ENCODE measurements at regions not wholly inside any gene's neighbourhood (a gene's known extent, or its start where the extent isn't known, plus 50 kb on each side); places are given as distances from the start of the nearest gene placed in this dataset.
"Not testable (repeated sequence)": the region's sequence is repeated elsewhere in the genome, so short reads cannot be mapped to it uniquely, and the experiment has no call there.

DNA sequence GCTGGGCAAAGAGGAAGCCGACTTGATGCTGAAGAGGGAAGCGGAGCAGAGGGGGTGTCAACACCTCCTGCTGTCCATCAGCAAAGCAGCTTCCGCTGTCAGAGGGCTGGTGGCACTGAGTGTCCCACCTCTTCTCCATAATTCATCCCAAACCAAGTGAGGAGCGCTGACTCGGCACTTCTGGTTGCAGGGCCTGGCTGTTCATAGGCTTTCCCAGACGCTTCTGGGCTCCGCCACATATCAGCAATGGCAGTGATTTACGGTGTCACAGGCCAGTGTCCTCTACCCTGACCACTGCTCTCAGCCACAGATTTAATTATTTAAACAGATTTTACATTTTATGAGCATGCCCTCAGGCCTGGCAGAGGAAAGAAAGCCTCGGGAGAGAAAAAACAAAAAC, 70.1 kb upstream of the TENM4 start:
- Histone ChIP-seq H3K9me3 (ENCODE audit: control insufficient read depth in 3 of 3, low read length in 3 of 3) (peaks cover 0 to 8% (median 6%) of the 10 kb centered on the region in 3 donors), H3K27me3 (ENCODE audit: control insufficient read depth in 3 of 3, insufficient read depth in 3 of 3, low read length in 3 of 3) (peaks cover 0 to 7% (median 2%) of the 10 kb centered on the region in 3 donors), H3K4me1 (ENCODE audit: control insufficient read depth in 3 of 3, insufficient read depth in 3 of 3, low read length in 3 of 3) (no peaks in the 10 kb centered on the region), H3K4me3 (ENCODE audit: low read length in 3 of 3) (no peak overlapping the region), H3K27ac (ENCODE audit: low read depth, low read length) (no peak overlapping the region), H3K9ac (ENCODE audit: low read depth in 1 of 3, low read length in 3 of 3) (no peak overlapping the region), H3K36me3 (ENCODE audit: control insufficient read depth in 3 of 3, insufficient read depth in 3 of 3, low read length in 3 of 3) (no peaks in the 10 kb centered on the region)

DNA sequence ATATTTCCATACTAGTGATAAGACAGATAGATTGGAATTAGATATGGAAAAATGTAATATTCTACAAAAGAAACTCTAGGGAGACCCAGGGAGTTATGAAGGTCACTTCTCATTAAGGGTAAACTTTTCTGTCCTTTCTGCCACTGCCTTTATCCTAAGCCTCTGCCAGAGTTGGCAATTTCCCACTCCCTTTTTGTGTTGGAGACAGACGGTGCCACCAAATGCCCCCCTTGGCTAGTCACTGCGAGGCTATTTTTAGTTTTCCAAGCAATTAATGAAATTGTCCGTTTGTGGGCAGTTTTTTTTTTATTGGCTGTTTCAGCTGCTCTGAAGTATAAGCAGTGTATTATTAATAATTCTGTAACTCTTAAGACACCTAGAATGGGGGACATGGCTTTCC, 67.6 kb upstream of the TENM4 start:
- H3K9me3 ChIP-seq (ENCODE audit: control insufficient read depth in 3 of 3, low read length in 3 of 3), result no peaks in the 10 kb centered on the region
- H3K9ac ChIP-seq (ENCODE audit: low read depth in 1 of 3, low read length in 3 of 3), result no peak overlapping the region
- H3K36me3 ChIP-seq (ENCODE audit: control insufficient read depth in 3 of 3, insufficient read depth in 3 of 3, low read length in 3 of 3), result no peaks in the 10 kb centered on the region
- no peak overlapping the region for H3K4me3 ChIP-seq (ENCODE audit: low read length in 3 of 3)
- peaks cover 0 to 3% (median 2%) of the 10 kb centered on the region in 3 donors for H3K27me3 ChIP-seq (ENCODE audit: control insufficient read depth in 3 of 3, insufficient read depth in 3 of 3, low read length in 3 of 3)
- peaks cover under 1 to 6% (median 4%) of the 10 kb centered on the region in 3 donors for H3K4me1 ChIP-seq (ENCODE audit: control insufficient read depth in 3 of 3, insufficient read depth in 3 of 3, low read length in 3 of 3)
- H3K27ac ChIP-seq (ENCODE audit: low read depth, low read length), result no peak overlapping the region

DNA sequence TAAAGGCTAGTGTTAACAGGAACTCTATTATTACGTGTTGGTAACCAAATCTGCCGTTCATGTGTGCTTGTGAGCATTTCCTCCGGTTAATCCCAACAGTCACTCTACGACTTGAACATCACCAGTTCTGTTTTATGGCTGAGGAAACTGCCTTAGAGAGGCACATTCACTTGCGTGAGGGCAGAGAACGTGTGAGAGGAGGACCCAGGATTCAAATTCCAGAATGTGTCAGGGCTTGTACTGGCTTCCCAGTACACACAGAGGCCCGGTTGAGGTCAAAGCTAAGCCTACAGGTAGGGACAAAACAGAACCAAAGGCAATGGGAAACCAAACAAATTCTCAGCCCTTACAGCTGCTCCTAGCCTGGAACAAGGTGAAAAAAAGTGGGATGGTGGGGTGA, 66.9 kb upstream of the TENM4 start:
- H3K4me3 ChIP-seq (ENCODE audit: low read length in 3 of 3), result no peak overlapping the region
- peaks cover 0 to 3% (median 2%) of the 10 kb centered on the region in 3 donors for H3K27me3 ChIP-seq (ENCODE audit: control insufficient read depth in 3 of 3, insufficient read depth in 3 of 3, low read length in 3 of 3)
- no peaks in the 10 kb centered on the region for H3K9me3 ChIP-seq (ENCODE audit: control insufficient read depth in 3 of 3, low read length in 3 of 3)
- peaks cover 8 to 12% (median 11%) of the 10 kb centered on the region in 3 donors for H3K4me1 ChIP-seq (ENCODE audit: control insufficient read depth in 3 of 3, insufficient read depth in 3 of 3, low read length in 3 of 3)
- H3K36me3 ChIP-seq (ENCODE audit: control insufficient read depth in 3 of 3, insufficient read depth in 3 of 3, low read length in 3 of 3), result no peaks in the 10 kb centered on the region
- no peak overlapping the region for H3K27ac ChIP-seq (ENCODE audit: low read depth, low read length)
- no peak overlapping the region for H3K9ac ChIP-seq (ENCODE audit: low read depth in 1 of 3, low read length in 3 of 3)

DNA sequence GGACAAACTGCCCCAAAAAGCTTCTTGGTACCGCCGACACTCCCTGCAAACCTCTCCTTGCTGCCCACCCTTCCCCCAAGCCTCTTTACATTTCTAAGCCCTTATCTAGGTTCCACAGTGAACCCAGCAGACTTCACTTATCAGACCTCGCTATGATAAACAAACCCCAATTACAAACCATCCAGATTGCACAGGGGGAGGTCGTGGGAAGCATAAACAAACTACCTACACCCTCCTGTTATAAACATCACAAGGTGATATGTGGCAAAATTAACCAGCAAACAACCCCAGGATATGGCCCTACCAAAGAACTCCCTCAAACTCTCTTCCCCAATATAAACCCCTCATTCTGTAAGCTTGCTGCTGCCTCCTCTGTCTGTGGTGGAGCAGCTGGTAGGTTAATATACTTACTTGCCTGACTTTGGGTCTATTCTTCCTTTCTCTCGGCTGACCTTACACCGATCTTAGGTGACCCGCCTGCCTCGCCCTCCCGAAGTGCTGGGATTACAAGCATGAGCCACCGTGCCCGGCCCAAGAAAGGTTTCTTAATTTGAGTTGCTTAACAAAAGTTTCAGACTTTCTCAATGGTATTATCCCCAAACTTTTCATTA, 66.0 kb upstream of the TENM4 start:
- H3K27ac ChIP-seq (ENCODE audit: low read depth, low read length), result no peak overlapping the region
- no peaks in the 10 kb centered on the region for H3K36me3 ChIP-seq (ENCODE audit: control insufficient read depth in 3 of 3, insufficient read depth in 3 of 3, low read length in 3 of 3)
- no peak overlapping the region for H3K9ac ChIP-seq (ENCODE audit: low read depth in 1 of 3, low read length in 3 of 3)
- H3K9me3 ChIP-seq (ENCODE audit: control insufficient read depth in 3 of 3, low read length in 3 of 3), result no peaks in the 10 kb centered on the region
- H3K4me1 ChIP-seq (ENCODE audit: control insufficient read depth in 3 of 3, insufficient read depth in 3 of 3, low read length in 3 of 3), result peaks cover 10 to 12% (median 11%) of the 10 kb centered on the region in 3 donors
- H3K4me3 ChIP-seq (ENCODE audit: low read length in 3 of 3), result no peak overlapping the region
- H3K27me3 ChIP-seq (ENCODE audit: control insufficient read depth in 3 of 3, insufficient read depth in 3 of 3, low read length in 3 of 3), result peaks cover 0 to 3% (median 2%) of the 10 kb centered on the region in 3 donors

DNA sequence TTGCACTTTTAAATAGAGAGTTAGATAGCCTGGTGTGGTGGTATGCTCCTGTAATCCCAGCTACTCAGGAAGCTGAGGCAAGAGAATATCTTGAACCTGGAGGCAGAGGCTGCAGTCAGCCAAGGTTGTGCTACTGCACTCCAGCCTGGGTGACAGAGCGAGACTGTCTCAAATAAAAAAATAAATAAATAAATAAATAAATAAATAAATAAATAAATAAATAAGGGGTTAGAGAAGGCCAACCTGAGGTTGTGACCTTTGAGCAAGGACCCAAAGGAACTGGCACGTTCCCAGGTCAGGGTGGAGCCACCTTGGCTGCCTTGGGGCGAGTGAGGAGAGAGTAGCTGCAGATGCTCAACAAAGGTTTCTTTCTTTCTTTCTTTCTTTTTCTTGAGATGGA, 65.3 kb upstream of the TENM4 start:
- H3K9ac ChIP-seq (ENCODE audit: low read depth in 1 of 3, low read length in 3 of 3), result no peak overlapping the region
- peaks cover 0 to 3% (median 2%) of the 10 kb centered on the region in 3 donors for H3K27me3 ChIP-seq (ENCODE audit: control insufficient read depth in 3 of 3, insufficient read depth in 3 of 3, low read length in 3 of 3)
- H3K36me3 ChIP-seq (ENCODE audit: control insufficient read depth in 3 of 3, insufficient read depth in 3 of 3, low read length in 3 of 3), result no peaks in the 10 kb centered on the region
- no peak overlapping the region for H3K27ac ChIP-seq (ENCODE audit: low read depth, low read length)
- H3K4me1 ChIP-seq (ENCODE audit: control insufficient read depth in 3 of 3, insufficient read depth in 3 of 3, low read length in 3 of 3), result peaks cover 10 to 12% (median 11%) of the 10 kb centered on the region in 3 donors
- H3K9me3 ChIP-seq (ENCODE audit: control insufficient read depth in 3 of 3, low read length in 3 of 3), result no peaks in the 10 kb centered on the region
- H3K4me3 ChIP-seq (ENCODE audit: low read length in 3 of 3), result no peak overlapping the region

DNA sequence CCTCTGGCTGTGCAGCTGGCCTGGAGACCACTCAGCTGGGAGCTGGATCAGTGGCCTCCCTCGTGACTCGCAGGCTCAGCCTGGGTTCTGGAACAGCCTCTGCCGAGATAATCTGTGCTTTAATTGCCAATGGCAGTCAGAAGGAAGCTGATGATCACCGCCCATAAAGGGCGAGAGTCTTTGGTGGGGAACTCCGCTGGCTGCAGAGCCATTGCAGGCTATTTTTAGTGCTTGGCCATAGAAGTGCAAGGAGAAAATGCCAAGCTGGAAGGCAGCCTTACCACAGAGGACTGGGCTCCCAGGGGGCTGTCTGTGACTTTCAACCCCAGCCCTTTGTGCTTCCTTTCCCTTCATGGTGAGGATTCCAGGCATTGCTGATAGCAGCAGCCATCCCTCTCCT, 62.2 kb upstream of the TENM4 start:
- H3K36me3 ChIP-seq (ENCODE audit: control insufficient read depth in 3 of 3, insufficient read depth in 3 of 3, low read length in 3 of 3), result no peaks in the 10 kb centered on the region
- peaks cover 0 to 3% (median 2%) of the 10 kb centered on the region in 3 donors for H3K27me3 ChIP-seq (ENCODE audit: control insufficient read depth in 3 of 3, insufficient read depth in 3 of 3, low read length in 3 of 3)
- no peak overlapping the region for H3K27ac ChIP-seq (ENCODE audit: low read depth, low read length)
- peaks cover 10 to 12% (median 11%) of the 10 kb centered on the region in 3 donors for H3K4me1 ChIP-seq (ENCODE audit: control insufficient read depth in 3 of 3, insufficient read depth in 3 of 3, low read length in 3 of 3)
- peak overlapping the region in 2 of 3 donors; percentile 33 for H3K9ac ChIP-seq (ENCODE audit: low read depth in 1 of 3, low read length in 3 of 3)
- peak overlapping the region in 1 of 3 donors; percentile 38 for H3K4me3 ChIP-seq (ENCODE audit: low read length in 3 of 3)
- H3K9me3 ChIP-seq (ENCODE audit: control insufficient read depth in 3 of 3, low read length in 3 of 3), result peaks cover 0 to 4% (median 0%) of the 10 kb centered on the region in 3 donors

DNA sequence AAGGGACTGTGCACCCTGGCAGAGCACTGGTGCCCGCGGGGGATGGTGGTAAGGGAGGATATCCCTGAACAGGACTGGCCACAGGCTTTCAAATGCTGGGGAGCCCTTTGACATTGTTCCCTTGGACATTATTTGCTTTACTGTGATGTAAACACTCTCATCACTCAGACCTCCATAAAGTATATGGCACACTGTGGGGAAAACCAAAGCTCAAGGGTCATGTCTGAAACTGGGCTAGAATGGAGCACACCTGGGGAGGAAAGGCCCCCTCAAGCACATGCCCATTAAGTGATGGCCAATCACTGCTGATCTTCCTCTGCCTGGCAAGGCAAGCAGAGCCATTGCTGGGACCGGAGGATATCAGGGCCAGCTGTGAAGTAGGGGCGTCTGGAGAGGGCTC, 60.9 kb upstream of the TENM4 start:
- Histone ChIP-seq H3K27ac (ENCODE audit: low read depth, low read length) (no peak overlapping the region), H3K36me3 (ENCODE audit: control insufficient read depth in 3 of 3, insufficient read depth in 3 of 3, low read length in 3 of 3) (no peaks in the 10 kb centered on the region), H3K9me3 (ENCODE audit: control insufficient read depth in 3 of 3, low read length in 3 of 3) (peaks cover 0 to 5% (median 3%) of the 10 kb centered on the region in 3 donors), H3K4me1 (ENCODE audit: control insufficient read depth in 3 of 3, insufficient read depth in 3 of 3, low read length in 3 of 3) (peaks cover 10 to 12% (median 11%) of the 10 kb centered on the region in 3 donors), H3K4me3 (ENCODE audit: low read length in 3 of 3) (no peak overlapping the region), H3K27me3 (ENCODE audit: control insufficient read depth in 3 of 3, insufficient read depth in 3 of 3, low read length in 3 of 3) (no peaks in the 10 kb centered on the region), H3K9ac (ENCODE audit: low read depth in 1 of 3, low read length in 3 of 3) (no peak overlapping the region)

DNA sequence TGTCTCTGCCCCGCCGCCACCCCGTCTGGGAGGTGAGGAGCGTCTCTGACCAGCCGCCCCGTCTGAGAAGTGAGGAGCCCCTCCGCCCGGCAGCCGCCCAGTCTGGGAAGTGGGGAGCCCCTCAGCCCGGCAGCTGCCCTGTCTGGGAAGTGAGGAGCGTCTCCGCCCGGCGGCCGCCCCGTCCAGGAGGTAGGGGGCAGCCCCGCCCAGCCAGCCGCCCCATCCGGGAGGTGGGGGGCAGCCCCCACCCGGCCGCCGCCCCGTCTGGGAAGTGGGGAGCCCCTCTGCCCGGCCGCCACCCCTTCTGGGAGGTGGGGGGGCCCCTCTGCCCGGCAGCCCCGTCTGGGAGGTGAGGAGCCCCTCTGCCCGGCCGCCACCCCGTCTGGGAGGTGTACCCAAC, 59.1 kb upstream of the TENM4 start:
- not testable (repeated sequence) for H3K27ac ChIP-seq (ENCODE audit: low read depth, low read length); H3K9me3 ChIP-seq (ENCODE audit: control insufficient read depth in 3 of 3, low read length in 3 of 3); H3K36me3 ChIP-seq (ENCODE audit: control insufficient read depth in 3 of 3, insufficient read depth in 3 of 3, low read length in 3 of 3); H3K9ac ChIP-seq (ENCODE audit: low read depth in 1 of 3, low read length in 3 of 3); H3K4me3 ChIP-seq (ENCODE audit: low read length in 3 of 3); H3K27me3 ChIP-seq (ENCODE audit: control insufficient read depth in 3 of 3, insufficient read depth in 3 of 3, low read length in 3 of 3)
- peaks cover 10 to 12% (median 11%) of the 10 kb centered on the region in 3 donors for H3K4me1 ChIP-seq (ENCODE audit: control insufficient read depth in 3 of 3, insufficient read depth in 3 of 3, low read length in 3 of 3)

DNA sequence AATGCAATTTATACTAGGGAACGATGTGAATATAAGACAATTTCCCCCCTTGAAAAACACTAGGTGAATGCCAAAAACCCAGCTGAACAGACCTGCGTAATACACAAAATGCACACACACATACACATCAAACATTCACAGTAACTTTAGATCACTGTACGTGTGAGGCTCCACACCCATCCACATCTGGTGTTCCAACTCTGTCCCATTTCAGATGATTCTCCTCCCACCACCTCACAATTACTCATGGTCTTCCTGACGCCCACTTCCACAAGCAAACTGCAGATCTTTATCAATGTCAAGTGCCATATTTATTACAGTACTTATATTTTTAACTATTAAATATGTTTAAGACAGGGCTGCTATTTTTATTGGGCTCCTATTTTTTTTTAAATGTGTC, 57.8 kb upstream of the TENM4 start:
- Histone ChIP-seq H3K4me3 (ENCODE audit: low read length in 3 of 3) (no peak overlapping the region), H3K36me3 (ENCODE audit: control insufficient read depth in 3 of 3, insufficient read depth in 3 of 3, low read length in 3 of 3) (no peaks in the 10 kb centered on the region), H3K4me1 (ENCODE audit: control insufficient read depth in 3 of 3, insufficient read depth in 3 of 3, low read length in 3 of 3) (peaks cover 8 to 10% (median 8%) of the 10 kb centered on the region in 3 donors), H3K9ac (ENCODE audit: low read depth in 1 of 3, low read length in 3 of 3) (no peak overlapping the region), H3K9me3 (ENCODE audit: control insufficient read depth in 3 of 3, low read length in 3 of 3) (peaks cover 0 to 5% (median 3%) of the 10 kb centered on the region in 3 donors), H3K27ac (ENCODE audit: low read depth, low read length) (no peak overlapping the region), H3K27me3 (ENCODE audit: control insufficient read depth in 3 of 3, insufficient read depth in 3 of 3, low read length in 3 of 3) (peaks cover 0 to 4% (median 0%) of the 10 kb centered on the region in 3 donors)

DNA sequence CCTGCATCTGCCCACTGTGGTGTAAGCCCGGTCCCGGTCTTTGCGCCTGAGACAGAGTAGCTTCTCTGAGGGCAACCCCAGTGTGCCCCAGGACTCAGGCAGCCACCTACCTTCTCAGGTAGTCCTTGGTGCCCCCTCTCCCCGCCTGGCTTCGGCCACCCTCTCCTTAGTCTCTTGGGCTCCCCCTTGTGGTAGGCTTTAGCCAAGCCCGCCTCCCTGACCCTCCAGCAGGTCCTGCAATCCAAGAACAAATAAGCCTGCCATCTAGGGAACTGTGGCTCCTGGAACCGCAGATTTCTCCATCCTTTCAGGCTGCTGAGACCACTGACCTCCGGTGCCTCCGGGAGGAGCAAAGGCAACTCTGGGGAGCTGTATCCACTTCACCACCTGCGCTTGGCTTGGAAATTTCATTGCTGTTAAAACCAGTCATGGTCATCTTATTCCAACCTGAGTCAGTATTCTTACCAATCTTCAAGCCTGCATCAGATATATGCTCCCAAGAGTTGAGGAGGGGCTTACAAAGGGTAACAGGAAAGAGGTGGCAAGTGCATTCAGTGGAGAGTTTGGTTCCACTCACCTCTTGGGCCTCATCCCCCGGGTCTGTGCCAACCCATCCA, 52.8 kb upstream of the TENM4 start:
- Histone ChIP-seq H3K4me1 (ENCODE audit: control insufficient read depth in 3 of 3, insufficient read depth in 3 of 3, low read length in 3 of 3) (no peaks in the 10 kb centered on the region), H3K36me3 (ENCODE audit: control insufficient read depth in 3 of 3, insufficient read depth in 3 of 3, low read length in 3 of 3) (no peaks in the 10 kb centered on the region), H3K4me3 (ENCODE audit: low read length in 3 of 3) (no peak overlapping the region), H3K27ac (ENCODE audit: low read depth, low read length) (no peak overlapping the region), H3K27me3 (ENCODE audit: control insufficient read depth in 3 of 3, insufficient read depth in 3 of 3, low read length in 3 of 3) (peaks cover 0 to 4% (median 3%) of the 10 kb centered on the region in 3 donors), H3K9me3 (ENCODE audit: control insufficient read depth in 3 of 3, low read length in 3 of 3) (peaks cover 0 to 5% (median 3%) of the 10 kb centered on the region in 3 donors), H3K9ac (ENCODE audit: low read depth in 1 of 3, low read length in 3 of 3) (no peak overlapping the region)
